Endothelial cell of hepatic sinusoid (primary cell): ENCODE measurements at regions not wholly inside any gene's neighbourhood (a gene's known extent, or its start where the extent isn't known, plus 50 kb on each side); places are given as distances from the start of the nearest gene placed in this dataset.

ENCODE experiments used
- in situ Hi-C: cut with HindIII; loops from 2 replicates; pipeline ENCODE4 v1.10.0; 2017; ENCODE audit warnings: low sequenced_read_pairs

GRCh38 chr15:66615846-66616245 is 50.0 kb upstream of the LCTL start:
- in situ Hi-C loops = loop anchor here (5.0 kb wide), 1 partner anchor 106 kb away; no protein-coding TSS in a partner anchor

GRCh38 chr15:66617137-66618090 is 51.6 kb upstream of the LCTL start:
- in situ Hi-C loops = loop anchor here (5.0 kb wide), 1 partner anchor 105 kb away; no protein-coding TSS in a partner anchor

- in situ Hi-C loops = loop anchor here (5.0 kb wide), 1 partner anchor 103 kb away; no protein-coding TSS in a partner anchor
Observed at GRCh38 chr15:66619152-66619903, 53.5 kb upstream of the LCTL start.

- in situ Hi-C loops = no loop called here
Observed at GRCh38 chr15:66620341-66620740, 54.5 kb upstream of the LCTL start.

GRCh38 chr15:66620744-66621344 is 55.0 kb upstream of the LCTL start:
- in situ Hi-C loops = no loop called here

- in situ Hi-C loops = no loop called here
Observed at GRCh38 chr15:66621491-66622467, 56.0 kb upstream of the LCTL start.

GRCh38 chr15:66622591-66623022 is 56.8 kb upstream of the LCTL start:
- in situ Hi-C loops = no loop called here

GRCh38 chr15:66623801-66624453 is 58.1 kb upstream of the LCTL start:
- in situ Hi-C loops = no loop called here

GRCh38 chr15:66625531-66625930 is 59.7 kb upstream of the LCTL start:
- in situ Hi-C loops = no loop called here

- in situ Hi-C loops = no loop called here
Observed at GRCh38 chr15:66625974-66626373, 60.2 kb upstream of the LCTL start.

GRCh38 chr15:66628976-66629723 is 63.4 kb upstream of the LCTL start:
- in situ Hi-C loops = no loop called here

- in situ Hi-C loops = no loop called here
Observed at GRCh38 chr15:66629817-66630576, 64.2 kb upstream of the LCTL start.

GRCh38 chr15:66630801-66631351 is 65.1 kb upstream of the LCTL start:
- in situ Hi-C loops = no loop called here

- in situ Hi-C loops = no loop called here
Observed at GRCh38 chr15:66631616-66632263, 65.9 kb upstream of the LCTL start.

GRCh38 chr15:66633041-66633937 is 67.5 kb upstream of the LCTL start:
- in situ Hi-C loops = no loop called here

GRCh38 chr15:66633938-66634250 is 68.1 kb upstream of the LCTL start:
- in situ Hi-C loops = no loop called here
